ENCODE measurements at regions not wholly inside any gene's neighbourhood (a gene's known extent, or its start where the extent isn't known, plus 50 kb on each side); places are given as distances from the start of the nearest gene placed in this dataset.

DNA sequence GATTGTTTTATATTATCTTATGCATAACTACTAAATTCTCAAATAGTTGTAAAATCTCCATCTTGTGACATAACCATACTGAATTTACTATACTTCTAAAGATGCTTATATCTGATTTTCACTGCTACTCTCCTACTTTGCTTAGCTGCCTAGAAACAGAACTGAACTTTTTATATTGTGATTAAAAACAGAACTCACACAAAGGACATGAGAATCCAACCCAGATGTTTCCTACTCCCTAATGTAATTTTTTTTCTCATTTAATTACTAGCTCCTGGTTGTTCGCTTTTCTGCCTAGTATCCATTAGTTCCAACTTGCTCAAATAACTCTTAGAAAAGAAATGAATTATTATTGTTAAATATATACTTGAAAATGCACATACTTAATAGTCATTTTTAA, 283.5 kb upstream of the ACTRT1 start:
- CTCF ChIA-PET: no interaction called here
- POLR2A ChIA-PET: no interaction called here
- DNase-seq (ENCODE audit: extremely low spot score): no peak
- TF ChIP-seq ZNF384 (IDR thresholded peaks at IDR 0.05) (no peak), NFRKB (IDR thresholded peaks at IDR 0.05) (no peak), L3MBTL2 (conservative IDR thresholded peaks at IDR 0.05) (no peak), FOXA1 (IDR thresholded peaks at IDR 0.05) (no peak), ELF4 (IDR thresholded peaks at IDR 0.05) (no peak), FOXM1 (IDR thresholded peaks at IDR 0.05; ENCODE audit: borderline replicate concordance) (no peak), FOXK2 (IDR thresholded peaks at IDR 0.05) (no peak), BHLHE40 (IDR thresholded peaks at IDR 0.05; ENCODE audit: borderline replicate concordance) (no peak), SP1 (IDR thresholded peaks at IDR 0.05) (no peak), SUZ12 (IDR thresholded peaks at IDR 0.05) (no peak), HDGF (IDR thresholded peaks at IDR 0.05; ENCODE audit: borderline replicate concordance) (no peak), ARNT (IDR thresholded peaks at IDR 0.05) (no peak)

DNA sequence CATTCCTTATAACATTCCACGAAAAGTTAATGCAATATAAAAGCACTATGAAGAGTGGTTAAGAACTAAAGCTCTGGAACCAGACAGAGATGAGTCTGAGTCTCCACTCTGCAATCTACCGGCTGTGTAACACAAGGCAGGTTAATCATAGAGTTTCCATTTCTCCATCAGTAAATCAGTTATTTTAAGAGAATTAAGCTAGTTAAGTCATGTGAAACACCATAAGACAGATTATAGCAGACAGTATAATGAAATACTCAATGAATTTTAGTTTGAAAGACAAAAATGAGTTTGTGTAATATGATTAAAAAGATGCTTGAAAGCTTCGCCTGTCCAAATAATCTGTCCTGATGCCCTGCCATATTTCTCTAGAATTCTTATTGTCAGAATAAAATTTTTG, 282.6 kb upstream of the ACTRT1 start:
- POLR2A ChIA-PET: no interaction called here
- TF ChIP-seq FOXM1 (IDR thresholded peaks at IDR 0.05; ENCODE audit: borderline replicate concordance) (no peak), TARDBP (IDR thresholded peaks at IDR 0.05) (no peak)
- CTCF ChIA-PET: no interaction called here
- no peak for DNase-seq (ENCODE audit: extremely low spot score)

DNA sequence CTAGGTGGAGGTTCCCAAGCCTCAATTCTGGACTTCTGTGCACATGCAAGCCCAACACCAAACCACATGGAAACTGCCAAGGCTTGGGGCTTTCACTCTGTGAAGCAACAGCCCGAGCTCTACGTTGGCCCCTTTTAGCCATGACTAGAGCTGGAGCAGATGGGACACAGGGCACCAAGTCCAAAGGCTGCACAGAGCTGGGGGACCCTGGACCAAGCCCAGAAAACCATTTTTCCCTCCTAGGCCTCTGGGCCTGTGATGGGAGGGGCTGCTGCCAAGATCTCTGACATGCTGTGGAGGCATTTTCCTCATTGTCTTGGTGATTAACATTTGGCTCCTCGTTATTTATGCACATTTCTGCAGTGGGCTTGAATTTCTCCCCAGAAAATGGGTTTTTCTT, 258.7 kb upstream of the ACTRT1 start:
- DNase-seq (ENCODE audit: extremely low spot score): no peak
- ChIA-PET POLR2A (no interaction called here), CTCF (no interaction called here)
- TF ChIP-seq FOXA1 (IDR thresholded peaks at IDR 0.05): no peak

DNA sequence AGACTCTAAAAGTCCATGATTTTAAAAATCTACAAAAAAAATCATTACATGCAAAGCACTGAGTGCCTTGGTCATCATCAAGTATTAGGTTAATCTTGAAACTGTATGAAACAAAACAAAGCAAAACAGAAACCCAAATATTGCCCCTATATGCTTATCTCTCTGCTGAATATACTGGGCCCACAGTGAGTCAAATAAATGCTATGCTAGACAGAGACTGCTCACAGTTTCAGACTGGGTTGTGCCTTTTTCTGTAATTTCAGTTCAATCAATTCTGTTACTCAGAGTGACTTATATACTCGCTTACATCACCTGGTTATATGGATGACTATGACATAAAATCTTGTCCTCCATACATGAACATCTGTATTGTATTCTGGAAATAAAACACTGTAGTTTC, 257.1 kb upstream of the ACTRT1 start:
- no peak for DNase-seq (ENCODE audit: extremely low spot score)
- ChIA-PET CTCF (no interaction called here), POLR2A (no interaction called here)
- TF ChIP-seq, protein P1, sequence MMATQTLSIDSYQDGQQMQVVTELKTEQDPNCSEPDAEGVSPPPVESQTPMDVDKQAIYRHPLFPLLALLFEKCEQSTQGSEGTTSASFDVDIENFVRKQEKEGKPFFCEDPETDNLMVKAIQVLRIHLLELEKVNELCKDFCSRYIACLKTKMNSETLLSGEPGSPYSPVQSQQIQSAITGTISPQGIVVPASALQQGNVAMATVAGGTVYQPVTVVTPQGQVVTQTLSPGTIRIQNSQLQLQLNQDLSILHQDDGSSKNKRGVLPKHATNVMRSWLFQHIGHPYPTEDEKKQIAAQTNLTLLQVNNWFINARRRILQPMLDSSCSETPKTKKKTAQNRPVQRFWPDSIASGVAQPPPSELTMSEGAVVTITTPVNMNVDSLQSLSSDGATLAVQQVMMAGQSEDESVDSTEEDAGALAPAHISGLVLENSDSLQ (IDR thresholded peaks at IDR 0.05): no peak
- TF ChIP-seq ZNF384 (IDR thresholded peaks at IDR 0.05) (no peak), ELF4 (IDR thresholded peaks at IDR 0.05) (no peak), SUZ12 (IDR thresholded peaks at IDR 0.05) (no peak), FOXM1 (IDR thresholded peaks at IDR 0.05; ENCODE audit: borderline replicate concordance) (no peak), BHLHE40 (IDR thresholded peaks at IDR 0.05; ENCODE audit: borderline replicate concordance) (no peak), ARNT (IDR thresholded peaks at IDR 0.05) (no peak), NFRKB (IDR thresholded peaks at IDR 0.05) (no peak), L3MBTL2 (conservative IDR thresholded peaks at IDR 0.05) (no peak), LEF1 (IDR thresholded peaks at IDR 0.05; ENCODE audit: borderline replicate concordance) (no peak), SP1 (IDR thresholded peaks at IDR 0.05) (no peak), TARDBP (IDR thresholded peaks at IDR 0.05) (no peak), FOXA1 (IDR thresholded peaks at IDR 0.05) (no peak), CTBP1 (IDR thresholded peaks at IDR 0.05; ENCODE audit: borderline replicate concordance) (no peak), FOXK2 (IDR thresholded peaks at IDR 0.05) (no peak), HDGF (IDR thresholded peaks at IDR 0.05; ENCODE audit: borderline replicate concordance) (no peak)

DNA sequence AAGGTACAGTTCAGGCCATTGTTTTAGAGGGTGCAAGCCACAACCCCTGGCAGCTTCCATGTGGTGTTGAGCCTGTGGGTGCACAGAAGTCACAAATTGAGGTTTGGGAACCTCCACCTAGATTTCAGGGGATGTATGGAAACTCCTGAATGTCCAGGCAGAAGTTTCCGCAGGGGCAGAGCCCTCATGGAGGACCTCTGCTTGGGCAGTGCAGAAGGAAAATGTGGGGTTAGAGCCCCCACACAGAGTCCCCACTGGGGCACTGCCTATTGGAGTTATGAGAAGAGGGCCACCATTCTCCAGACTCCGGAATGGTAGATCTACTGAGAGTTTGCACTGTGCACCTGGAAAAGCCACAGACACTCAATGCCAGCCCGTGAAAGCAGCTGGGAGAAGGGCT, 242.0 kb upstream of the ACTRT1 start:
- TF ChIP-seq ARNT (IDR thresholded peaks at IDR 0.05) (no peak), L3MBTL2 (conservative IDR thresholded peaks at IDR 0.05) (no peak), SP1 (IDR thresholded peaks at IDR 0.05) (no peak), HDGF (IDR thresholded peaks at IDR 0.05; ENCODE audit: borderline replicate concordance) (no peak), CTBP1 (IDR thresholded peaks at IDR 0.05; ENCODE audit: borderline replicate concordance) (no peak), FOXA1 (IDR thresholded peaks at IDR 0.05) (no peak), ELF4 (IDR thresholded peaks at IDR 0.05) (no peak), FOXK2 (IDR thresholded peaks at IDR 0.05) (no peak)
- no peak for DNase-seq (ENCODE audit: extremely low spot score)
- ChIA-PET POLR2A (no interaction called here), CTCF (no interaction called here)

DNA sequence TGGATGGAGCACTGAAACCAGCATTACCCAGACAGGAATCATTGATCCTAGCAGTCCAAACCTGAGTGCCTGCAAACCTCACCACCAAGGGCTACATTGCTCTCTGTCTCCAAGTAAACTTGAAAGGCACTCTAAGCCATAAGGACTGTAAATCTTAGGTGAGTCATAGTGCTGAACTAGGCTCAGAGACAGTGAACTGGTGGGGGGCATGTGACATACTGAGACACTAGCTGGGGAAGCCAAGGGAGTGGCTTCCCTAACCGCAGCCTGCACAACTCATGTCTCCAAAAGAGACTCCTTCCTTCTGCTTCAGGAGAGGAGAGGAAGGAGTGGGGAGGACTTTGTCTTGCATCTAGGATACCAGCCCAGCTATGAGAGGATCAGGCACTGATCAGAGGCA, 235.5 kb upstream of the ACTRT1 start:
- DNase-seq (ENCODE audit: extremely low spot score): no peak
- TF ChIP-seq SP1 (IDR thresholded peaks at IDR 0.05) (no peak), ELF4 (IDR thresholded peaks at IDR 0.05) (no peak), L3MBTL2 (conservative IDR thresholded peaks at IDR 0.05) (no peak), FOXA1 (IDR thresholded peaks at IDR 0.05) (no peak), ARNT (IDR thresholded peaks at IDR 0.05) (no peak), BHLHE40 (IDR thresholded peaks at IDR 0.05; ENCODE audit: borderline replicate concordance) (no peak), FOXM1 (IDR thresholded peaks at IDR 0.05; ENCODE audit: borderline replicate concordance) (no peak), TARDBP (IDR thresholded peaks at IDR 0.05) (no peak), NFRKB (IDR thresholded peaks at IDR 0.05) (no peak), HDGF (IDR thresholded peaks at IDR 0.05; ENCODE audit: borderline replicate concordance) (no peak), SUZ12 (IDR thresholded peaks at IDR 0.05) (no peak), LEF1 (IDR thresholded peaks at IDR 0.05; ENCODE audit: borderline replicate concordance) (no peak), CTBP1 (IDR thresholded peaks at IDR 0.05; ENCODE audit: borderline replicate concordance) (no peak), ZNF384 (IDR thresholded peaks at IDR 0.05) (no peak), FOXK2 (IDR thresholded peaks at IDR 0.05) (no peak)
- TF ChIP-seq, protein P1 (IDR thresholded peaks at IDR 0.05): no peak
- ChIA-PET CTCF (no interaction called here), POLR2A (no interaction called here)

DNA sequence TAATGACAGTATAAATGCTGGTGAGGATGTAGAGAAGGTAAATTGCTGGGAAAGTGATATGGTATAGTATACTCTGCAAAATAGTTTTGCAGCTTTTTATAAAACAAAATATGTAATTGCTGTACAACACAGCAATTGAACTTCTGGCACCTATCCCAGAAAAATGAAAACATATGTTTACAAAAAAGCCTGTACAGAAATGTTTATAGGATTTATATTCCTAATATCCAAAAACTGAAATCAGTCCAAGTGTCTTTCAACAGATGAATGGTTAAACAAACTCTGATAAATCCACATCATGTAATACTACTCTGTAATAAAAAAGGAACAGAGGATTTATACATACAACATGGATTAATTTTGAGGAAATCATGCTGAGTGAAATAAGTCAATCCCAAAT, 198.4 kb upstream of the ACTRT1 start:
- POLR2A ChIA-PET: no interaction called here
- DNase-seq (ENCODE audit: extremely low spot score): no peak
- CTCF ChIA-PET: no interaction called here
- TF ChIP-seq TARDBP (IDR thresholded peaks at IDR 0.05) (no peak), FOXK2 (IDR thresholded peaks at IDR 0.05) (no peak)

DNA sequence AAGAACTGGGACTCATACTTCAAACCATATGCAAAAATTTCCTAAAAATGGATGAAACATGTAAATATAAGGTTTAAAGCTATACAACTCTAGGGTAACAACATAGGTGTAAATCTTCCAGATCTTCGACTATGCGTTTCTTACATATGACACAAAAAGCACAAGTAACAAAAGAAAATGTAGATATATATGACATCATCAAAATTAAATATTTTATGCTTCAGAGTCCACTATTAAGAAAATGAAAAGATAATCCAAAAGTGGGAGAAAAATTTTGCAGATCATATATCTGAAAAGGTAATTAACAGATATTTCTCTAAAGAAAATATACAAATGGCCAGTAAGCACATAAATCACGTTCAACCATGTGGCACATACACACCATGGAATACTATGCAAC, 164.2 kb upstream of the ACTRT1 start:
- TF ChIP-seq FOXM1 (IDR thresholded peaks at IDR 0.05; ENCODE audit: borderline replicate concordance) (no peak), FOXK2 (IDR thresholded peaks at IDR 0.05) (no peak), BHLHE40 (IDR thresholded peaks at IDR 0.05; ENCODE audit: borderline replicate concordance) (no peak), FOXA1 (IDR thresholded peaks at IDR 0.05) (no peak), ELF4 (IDR thresholded peaks at IDR 0.05) (no peak), L3MBTL2 (conservative IDR thresholded peaks at IDR 0.05) (no peak), ARNT (IDR thresholded peaks at IDR 0.05) (no peak), CTBP1 (IDR thresholded peaks at IDR 0.05; ENCODE audit: borderline replicate concordance) (no peak), SUZ12 (IDR thresholded peaks at IDR 0.05) (no peak), SP1 (IDR thresholded peaks at IDR 0.05) (no peak), LEF1 (IDR thresholded peaks at IDR 0.05; ENCODE audit: borderline replicate concordance) (no peak), NFRKB (IDR thresholded peaks at IDR 0.05) (no peak), HDGF (IDR thresholded peaks at IDR 0.05; ENCODE audit: borderline replicate concordance) (no peak), ZNF384 (IDR thresholded peaks at IDR 0.05) (no peak), TARDBP (IDR thresholded peaks at IDR 0.05) (no peak)
- TF ChIP-seq, protein P1 (IDR thresholded peaks at IDR 0.05): no peak
- ChIA-PET CTCF (no interaction called here), POLR2A (no interaction called here)
- DNase-seq (ENCODE audit: extremely low spot score): no peak

Measured in HEK293T (cell line).